ENCODE measurements at regions not wholly inside any gene's neighbourhood (a gene's known extent, or its start where the extent isn't known, plus 50 kb on each side); places are given as distances from the start of the nearest gene placed in this dataset.

DNA sequence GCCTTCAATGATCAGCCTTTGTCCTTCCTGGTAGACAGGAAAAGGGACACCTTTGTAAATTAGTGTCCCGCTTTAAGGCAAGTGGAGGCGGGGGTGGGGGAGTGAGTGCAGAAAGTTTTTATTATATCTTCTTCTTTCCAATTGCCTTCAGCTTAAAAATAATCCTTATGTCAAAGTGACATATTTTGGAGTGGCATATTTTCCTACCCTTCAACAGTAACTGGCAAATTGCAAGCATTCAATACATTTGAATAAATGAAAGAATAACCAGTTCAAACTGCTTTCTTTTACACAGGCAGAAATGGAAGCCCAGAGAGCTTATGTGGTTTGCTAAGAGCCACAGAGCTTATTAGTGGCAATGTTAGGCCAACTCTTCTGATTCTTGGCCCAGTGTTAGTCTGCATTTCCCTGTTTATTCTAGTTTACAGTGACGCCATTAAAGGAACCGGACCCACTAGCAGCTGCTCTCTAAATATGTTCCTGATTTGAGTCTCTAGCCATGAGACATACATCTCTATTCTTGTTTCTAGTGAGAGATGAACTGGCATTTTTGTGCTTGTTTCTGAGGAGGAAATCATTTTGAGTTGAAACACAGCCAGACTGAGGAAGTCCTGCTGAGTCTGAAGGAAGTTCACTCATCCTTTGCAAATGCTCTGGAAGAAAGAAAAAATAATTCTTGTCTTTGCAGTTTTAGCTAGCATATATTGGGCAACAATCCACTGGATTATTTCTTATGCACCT, 468.7 kb downstream of the NOVA1 start:
- DNase-seq (ENCODE audit: low spot score): no peak

DNA sequence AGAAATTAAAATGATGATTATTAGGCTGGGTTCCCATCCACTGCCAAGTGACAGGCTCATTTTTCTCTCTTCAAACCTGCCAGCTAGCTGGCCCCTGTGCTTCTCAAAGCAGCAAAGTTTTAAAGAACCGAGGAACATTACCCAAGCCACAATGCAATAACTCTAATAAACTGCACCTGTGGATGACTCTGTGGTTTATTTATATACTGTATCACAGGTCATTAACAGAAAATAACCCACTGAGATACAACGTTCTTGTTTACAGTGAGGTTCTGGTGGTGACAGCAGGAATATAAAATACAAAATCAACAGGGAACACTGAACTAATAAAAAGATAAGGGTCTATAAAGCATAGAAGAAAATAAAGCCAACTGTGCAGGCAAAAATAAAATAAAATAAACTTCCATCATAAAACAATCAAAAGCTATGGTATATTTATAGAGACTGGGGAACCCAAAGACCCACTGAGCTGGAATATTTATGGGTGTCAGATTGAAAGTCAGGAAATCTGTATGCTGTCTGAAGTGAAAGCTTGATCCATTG, 472.9 kb downstream of the NOVA1 start:
- DNase-seq (ENCODE audit: low spot score): no peak

DNA sequence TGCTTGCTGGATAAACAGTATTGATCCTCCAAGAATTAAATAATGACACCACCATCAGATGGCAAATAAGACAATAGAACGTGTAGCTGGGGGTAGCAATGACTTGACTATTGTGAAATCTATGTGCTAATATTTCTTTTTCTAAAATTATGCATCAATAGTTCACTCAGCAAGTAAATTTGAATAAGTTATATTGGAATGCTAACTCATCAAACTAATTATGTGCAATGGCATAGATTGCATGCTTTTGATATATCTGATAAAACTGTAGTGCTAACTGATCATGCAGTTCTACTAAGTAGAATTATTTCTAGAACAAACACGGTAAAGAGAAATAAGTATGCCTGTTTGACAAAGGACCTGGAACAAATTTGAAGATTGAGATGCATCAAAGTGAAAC, 474.4 kb downstream of the NOVA1 start:
- no peak for DNase-seq (ENCODE audit: low spot score)

DNA sequence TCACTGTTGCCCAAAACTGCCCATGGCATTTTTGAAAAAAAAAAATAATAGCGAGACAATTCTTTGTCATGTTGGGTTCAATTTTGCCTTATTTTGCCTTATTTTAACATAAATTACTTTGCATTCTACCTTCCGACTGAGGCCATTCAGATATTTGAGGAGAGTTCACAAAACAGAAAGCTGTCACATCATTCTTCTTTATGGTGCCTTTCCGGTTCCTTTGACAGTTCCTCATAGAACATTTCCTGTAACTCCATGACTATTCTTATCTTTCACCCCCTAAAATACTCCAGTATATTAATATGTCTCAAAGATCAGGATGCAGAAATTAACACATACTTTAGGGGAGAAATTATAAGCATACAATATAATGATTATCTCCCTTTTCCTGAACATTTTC, 476.7 kb downstream of the NOVA1 start:
- no peak for DNase-seq (ENCODE audit: low spot score)

DNA sequence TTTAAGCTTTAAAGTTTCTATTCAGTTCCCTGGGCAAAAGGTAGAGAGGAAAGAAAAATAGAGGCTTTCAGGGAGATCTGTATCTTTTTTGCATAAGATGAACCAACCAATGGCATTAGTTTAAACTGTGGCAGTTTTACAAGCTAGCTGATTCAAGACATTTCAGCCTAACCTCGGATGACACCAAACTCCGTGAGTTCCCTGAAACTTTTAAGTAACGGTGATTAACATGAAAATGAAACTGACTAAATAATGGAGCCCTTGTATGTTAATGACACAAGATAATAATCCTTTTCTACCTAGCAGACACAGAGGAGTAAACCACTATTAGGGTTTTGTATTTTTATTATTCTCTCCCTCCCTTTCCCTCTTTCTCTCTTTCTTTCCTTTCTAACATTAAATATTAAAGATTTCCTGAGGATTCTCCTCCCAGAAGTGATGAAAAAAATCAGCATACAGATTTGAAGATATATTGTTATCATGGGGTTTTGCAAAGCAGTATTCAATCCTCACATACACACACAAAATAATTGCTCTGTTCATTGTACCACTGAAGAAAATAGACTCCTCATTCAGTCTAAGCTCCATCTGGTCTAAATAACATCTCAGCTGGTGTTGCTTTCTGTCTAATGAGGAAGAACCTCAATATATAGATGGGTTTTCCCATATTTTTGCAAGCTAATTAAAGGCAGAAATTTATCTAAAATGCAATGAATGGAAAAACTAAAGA, 483.8 kb downstream of the NOVA1 start:
- no peak for DNase-seq (ENCODE audit: low spot score)

DNA sequence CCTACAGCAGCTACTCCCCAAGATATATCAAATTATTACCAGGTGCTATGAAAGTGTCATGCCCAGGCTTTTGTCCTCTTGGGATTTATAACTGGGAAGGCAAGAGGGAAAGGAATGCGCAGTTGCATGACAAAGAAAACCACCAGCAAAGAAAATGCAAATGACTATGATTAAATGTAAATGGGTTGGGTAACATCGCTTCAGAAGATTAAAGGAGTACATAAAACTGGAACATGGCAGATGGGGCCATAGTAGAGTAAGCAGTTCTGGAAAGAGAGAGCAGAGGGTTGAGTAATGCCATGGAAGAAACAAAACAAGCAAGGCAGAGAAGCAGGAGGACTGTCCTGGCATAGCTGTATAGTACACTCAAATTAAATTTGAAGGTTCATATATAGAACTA, 493.1 kb downstream of the NOVA1 start:
- no peak for DNase-seq (ENCODE audit: low spot score)

DNA sequence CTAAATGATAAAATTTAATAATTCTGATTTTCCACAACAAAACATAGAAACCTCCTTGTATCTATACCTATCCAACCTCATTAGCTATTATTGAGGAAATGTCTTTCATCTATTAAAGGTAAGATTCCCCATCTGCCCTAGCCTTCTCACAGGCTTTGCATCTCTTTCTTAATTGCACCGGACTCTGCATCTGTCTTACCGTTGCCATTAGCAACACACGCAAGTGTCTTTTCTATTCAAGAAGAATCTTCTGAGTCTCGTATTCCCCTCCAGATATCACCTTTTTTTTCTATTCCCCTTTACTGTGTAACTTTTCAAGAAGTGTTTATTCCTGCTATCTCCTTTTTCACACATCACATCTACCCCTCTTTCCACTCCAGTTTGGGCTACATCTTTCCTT, 500.0 kb downstream of the NOVA1 start:
- DNase-seq (ENCODE audit: low spot score): no peak

DNA sequence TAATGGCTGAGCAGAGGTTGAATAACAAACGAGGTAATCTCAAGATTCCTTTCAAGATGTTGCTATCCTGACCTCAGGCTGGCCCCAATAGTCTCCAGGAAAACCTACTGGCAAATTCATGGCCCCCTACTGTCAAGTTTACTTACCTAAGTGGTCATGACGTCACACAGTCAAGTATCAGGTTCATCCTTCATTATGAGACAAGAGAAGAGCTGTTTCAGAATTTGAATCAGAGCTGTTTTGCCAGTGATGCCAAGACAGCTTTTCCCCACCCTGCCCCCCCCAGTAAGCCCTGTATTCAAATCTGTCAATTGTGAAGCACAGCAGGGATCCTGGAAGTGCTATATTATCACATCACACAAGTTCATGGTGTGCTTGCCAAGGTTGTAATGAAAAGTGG, 509.6 kb downstream of the NOVA1 start:
- DNase-seq (ENCODE audit: low spot score): no peak

DNA sequence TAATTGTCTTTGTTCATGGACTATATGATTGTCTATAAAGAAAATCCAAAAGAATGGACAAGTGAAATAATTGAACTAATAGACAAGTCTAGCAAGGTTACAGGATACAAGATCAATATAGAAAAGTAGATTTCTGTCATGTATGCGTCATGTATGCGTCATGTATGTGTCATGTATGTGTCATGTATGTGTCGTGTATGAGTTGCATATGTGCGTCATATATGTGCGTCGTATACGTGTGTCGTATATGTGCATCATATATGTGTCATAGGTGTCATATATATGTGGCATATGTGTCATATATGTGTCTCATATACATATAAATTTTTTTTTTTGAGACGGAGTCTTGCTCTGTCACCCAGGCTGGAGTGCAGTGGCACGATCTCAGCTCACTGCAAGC, 516.8 kb downstream of the NOVA1 start:
- DNase-seq (ENCODE audit: low spot score): no peak

DNA sequence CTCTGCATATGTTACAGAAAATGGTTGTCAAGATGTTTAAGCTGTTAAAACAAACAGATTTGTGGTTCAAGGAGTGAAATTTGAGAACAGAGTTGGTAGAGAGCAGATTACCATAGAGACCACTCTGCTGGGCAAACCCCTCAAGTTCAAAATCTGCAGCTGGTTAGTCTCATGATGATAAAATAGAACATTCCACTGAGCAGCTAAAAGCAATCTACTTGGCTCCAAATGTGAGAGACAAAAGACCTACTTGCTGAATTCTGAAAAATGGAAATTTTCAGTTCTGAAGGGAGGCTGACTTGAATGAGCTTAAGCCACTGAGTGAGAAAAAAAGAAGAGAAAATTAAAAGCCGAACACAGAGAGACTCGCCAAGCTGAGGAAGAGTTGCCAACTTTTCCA, 519.3 kb downstream of the NOVA1 start:
- DNase-seq (ENCODE audit: low spot score): no peak

DNA sequence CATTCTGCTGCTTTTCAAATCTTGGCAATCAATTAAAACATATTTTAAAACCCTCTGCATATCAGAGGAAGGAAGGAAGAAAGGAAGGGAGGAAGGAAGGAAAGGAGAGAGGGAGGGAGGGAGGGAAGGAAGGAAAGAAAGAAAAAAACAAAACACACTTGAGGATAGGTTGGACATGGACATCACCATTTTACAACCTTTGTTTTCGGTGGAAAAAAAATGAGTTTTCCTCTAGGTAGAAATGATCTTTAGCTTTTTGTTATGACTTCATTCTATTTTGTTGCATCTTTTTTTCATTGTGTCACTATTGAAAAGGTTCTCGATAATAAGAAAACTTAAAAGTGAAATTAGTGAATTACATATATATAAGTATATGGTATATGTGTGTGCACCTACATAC, 522.9 kb downstream of the NOVA1 start:
- DNase-seq (ENCODE audit: low spot score): no peak

DNA sequence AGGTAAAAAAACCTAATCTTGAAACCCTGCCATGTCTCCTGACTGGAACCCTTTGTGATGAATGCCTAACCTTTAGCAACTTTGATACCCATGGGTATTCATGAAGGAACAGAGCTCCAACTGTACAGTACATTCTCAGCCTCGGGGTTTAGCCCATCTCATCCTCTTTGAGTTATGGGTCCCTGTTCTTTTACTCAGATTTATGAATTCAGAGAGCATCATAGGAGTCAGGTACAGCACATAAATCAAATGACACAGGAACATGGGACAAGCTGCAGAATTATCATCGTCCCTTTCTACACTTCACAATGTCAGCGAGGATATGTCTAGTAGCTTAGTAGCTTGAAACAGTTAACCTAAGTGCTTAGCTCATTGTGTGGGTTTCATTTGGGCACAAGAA, 527.4 kb downstream of the NOVA1 start:
- no peak for DNase-seq (ENCODE audit: low spot score)

DNA sequence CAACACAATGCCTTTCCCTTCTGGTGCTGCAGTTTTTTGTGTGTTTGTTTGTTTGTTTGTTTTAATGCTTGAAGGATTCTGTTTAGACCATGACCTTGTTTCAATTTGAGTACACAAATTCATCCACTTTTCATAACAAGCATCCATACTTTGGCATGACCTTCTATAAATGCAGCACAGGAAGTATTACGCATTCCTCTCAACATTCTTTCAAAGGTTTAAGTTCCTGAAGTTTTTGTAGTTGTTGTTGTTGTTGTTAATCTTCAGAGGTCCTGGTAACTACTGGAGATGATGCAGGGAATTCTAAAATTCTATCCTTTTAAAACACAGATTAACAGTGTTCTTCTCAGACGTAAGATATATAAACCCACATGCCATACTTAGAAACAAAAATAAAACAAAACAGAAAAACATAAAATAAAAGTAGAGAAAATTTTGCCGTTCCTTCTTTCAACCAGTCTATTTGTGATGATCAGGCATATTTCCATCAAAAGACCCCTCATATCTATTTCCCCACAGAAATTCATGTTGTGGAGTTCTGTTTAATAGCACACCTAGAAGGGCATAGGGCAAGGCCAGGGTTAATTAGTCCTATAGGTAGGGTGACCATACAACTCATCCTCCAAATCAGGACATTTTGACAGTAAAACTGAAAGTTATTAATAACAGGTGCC, 529.9 kb downstream of the NOVA1 start:
- DNase-seq (ENCODE audit: low spot score): no peak

DNA sequence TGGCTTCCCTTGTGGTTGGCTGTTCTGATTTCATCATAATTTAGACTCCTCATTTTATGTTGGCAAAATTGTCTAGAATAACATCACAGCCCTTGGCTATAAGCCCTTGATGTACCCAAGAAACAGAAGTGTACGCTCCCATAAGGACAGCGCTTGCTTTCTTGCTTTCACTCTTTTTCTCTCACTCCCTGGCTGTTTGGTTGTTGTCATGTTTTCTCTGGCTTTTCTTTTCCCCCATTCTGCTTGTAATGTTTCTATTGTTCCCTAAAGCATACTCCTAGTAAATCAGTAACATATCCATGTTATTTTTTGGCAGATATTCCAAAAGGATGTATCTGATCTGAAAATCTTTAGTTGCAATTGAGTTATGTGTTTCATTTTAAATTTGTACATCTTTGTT, 530.5 kb downstream of the NOVA1 start:
- DNase-seq (ENCODE audit: low spot score): no peak

DNA sequence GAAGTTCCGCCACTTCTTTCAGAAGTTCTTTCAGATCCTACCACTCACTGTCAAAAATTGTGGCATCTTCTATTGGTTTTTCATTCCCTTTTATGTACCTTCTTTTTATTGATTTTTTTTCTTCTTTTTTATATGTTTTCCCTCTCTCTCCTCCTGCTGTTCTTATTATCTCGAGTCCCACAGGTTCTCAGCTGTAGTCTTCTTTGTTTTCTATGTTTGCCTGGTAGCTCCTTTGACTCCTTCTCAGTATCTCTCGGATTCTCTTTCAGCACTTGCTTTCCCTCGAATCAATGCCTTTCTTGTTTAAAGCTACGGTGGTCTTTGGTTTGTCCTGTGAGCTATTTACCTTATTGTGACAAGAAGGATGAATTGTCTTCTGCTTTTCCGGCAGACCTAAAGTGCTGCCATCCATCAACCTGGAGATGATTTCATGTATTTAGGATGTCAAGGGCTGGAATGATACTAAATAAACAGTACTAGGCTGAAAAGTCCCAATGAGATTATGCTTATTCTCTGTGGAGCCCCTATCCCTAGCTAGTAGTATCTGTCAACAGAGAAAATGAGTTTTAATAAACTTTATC, 541.7 kb downstream of the NOVA1 start:
- no peak for DNase-seq (ENCODE audit: low spot score)

DNA sequence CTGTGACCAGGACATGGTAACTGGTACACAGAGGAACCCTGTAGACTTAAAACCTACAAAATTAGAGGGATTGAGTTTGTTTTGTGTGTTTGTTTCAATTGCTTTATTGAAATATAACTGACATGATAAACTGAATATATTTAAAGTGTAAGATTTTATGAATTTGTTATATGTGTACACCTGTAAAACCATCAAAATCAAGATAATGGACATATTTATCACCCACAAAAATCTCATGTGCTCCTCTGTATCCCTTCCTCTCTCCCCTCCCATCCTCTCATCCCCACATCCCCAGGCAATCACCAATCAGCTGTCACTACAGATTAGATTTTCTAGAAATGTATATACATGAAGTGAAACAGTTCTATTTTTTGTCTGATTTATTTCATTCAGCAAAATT, 565.5 kb downstream of the NOVA1 start:
- no peak for DNase-seq (ENCODE audit: low spot score)

DNA sequence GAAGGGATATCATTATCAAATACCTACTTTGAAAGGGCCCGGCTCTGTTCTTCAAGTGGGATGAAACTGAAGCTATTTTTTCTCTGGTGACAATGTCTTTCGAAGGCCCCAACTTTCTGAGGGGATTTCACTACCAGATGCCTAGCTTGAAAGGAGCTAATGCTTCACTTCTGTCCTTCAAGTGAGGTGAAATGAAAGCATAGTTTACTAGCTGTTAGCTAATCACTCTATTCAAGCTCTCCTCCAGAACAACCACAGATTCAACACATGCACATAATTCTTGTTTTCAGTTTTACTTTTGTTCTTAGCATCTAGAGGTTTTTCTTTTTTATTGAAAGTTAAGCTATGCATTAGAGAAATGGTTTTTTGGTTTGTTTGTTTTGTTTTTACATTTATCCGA, 571.4 kb downstream of the NOVA1 start:
- no peak for DNase-seq (ENCODE audit: low spot score)

DNA sequence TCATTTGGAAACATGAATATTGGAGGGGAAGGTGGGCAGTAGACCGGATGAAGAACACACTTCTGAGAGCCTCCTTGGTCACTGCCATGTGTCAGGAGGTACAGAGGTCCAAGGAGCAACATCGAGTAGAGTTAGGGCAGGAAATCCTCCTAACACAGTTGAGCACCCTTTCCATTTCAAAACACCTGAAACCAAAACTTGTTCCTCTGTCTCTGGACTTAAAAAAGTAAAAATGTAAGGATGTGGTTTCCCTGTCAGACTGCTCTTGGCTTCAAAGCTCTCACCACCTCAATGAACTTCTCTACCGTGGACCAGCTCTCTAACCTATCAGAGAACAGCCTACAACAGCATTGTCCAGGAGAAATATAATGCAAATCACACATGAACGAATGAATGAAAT, 573.9 kb downstream of the NOVA1 start:
- DNase-seq (ENCODE audit: low spot score): no peak

DNA sequence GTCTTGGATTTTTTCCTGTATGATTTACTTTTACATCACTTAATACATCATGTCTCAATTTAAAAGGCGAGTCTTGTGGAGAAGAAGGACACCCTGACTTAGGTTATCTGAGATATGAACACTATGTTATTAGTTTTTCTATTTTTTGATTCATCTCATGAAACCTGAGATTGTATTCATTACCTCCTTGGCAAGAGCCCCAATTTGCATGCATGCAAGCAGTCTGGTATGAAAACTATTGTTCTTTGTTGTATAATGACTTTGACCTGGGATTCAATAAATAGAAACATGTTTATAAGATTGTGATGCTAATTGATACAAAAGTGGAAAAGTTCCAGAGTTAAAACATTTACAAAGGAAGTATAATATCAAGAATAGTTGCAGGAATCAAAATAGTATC, 576.1 kb downstream of the NOVA1 start:
- DNase-seq (ENCODE audit: low spot score): no peak

DNA sequence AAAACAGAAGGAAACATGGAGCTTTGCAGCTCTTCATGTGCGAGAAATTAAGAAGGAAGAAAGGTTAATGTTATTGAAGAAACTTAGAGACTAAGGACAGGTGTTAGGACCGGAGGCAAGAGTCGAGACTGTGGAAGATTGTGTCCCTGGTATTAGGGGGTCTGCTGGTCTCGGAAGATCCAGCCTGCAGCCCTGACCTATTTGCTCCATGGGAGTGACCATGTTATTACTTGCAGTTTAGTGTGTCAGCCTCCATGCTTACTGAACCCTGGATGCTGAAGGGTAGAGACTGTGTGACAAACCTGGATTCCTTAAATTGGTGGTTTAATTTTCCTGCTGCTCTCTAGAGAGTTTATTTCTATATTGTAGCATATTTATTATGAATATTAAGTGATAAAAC, 580.6 kb downstream of the NOVA1 start:
- DNase-seq (ENCODE audit: low spot score): no peak

DNA sequence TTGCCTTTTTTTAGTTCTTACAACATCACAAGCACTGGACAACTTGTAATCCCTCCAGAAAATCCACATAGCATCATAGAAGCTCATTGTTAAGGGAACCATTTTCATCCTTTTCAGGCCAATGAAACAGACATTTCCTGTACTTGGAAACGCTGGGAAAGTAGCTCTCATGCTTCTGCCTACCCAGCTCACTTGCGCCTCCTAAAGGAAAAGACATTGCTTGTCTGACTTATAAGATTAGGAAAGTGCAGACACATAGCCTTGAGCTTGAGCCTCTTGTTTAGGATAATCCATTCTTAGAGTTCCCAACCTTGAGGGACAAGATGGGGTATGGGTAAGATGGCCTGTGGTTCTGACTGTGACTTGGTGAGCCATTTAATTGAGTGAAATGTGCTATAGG, 589.5 kb downstream of the NOVA1 start:
- DNase-seq (ENCODE audit: low spot score): no peak

DNA sequence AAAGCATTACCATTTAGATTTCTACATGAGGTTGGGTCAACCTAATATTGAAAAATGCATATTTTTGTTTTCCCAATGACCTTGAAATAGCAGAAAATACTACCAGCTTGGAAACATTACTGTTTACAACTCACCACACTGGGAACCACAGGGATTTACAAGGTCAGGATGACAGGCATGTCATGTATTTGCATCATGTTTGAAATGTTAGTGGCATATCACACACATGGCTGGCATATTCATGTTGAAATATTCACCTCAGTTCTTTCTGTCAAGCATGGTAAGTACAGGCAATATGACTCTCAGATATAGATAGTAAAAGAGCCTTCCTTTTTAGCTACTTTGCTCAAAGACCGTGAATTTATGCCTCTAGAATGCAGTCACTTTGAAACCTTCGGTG, 593.5 kb downstream of the NOVA1 start:
- DNase-seq (ENCODE audit: low spot score): no peak

DNA sequence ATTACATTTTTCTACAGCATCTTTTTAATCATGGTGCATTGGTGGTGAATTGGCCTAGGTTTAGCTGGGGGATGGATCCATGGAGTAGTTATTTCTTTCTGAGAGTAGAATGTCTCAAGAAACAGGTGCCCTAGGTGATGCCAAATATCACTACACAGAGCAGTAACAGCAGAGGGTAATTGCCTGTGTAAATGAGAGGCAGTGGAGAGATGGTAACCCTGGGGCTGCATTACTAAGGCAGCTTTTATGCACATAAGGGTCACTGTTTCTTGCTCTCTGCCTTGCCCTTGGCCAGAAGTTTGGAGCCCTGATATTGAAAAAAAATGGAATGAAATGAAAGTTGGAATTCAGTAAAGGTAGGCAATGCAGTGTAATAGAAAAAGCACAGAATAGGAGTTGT, 604.0 kb downstream of the NOVA1 start:
- DNase-seq (ENCODE audit: low spot score): no peak
